GM12878 (cell line): ENCODE measurements at regions not wholly inside any gene's neighbourhood (a gene's known extent, or its start where the extent isn't known, plus 50 kb on each side); places are given as distances from the start of the nearest gene placed in this dataset.

Experiments
- CTCF ChIP-seq, 3 experiments: IDR thresholded peaks in 2 of 3; conservative IDR thresholded peaks in 1 of 3; 2 replicates each; pipeline ENCODE4 v1.5.1; 2011; ENCODE audit warnings: low read depth in 3 of 3, low read length in 3 of 3, mild to moderate bottlenecking in 3 of 3, control low read depth in 2 of 3, moderate library complexity in 2 of 3, inconsistent platforms in 1 of 3, mixed read lengths in 1 of 3; ENCODE audit not compliant: control insufficient read depth in 2 of 3, insufficient read depth in 1 of 3; ENCODE audit errors: extremely low read depth in 1 of 3
- FOS ChIP-seq: IDR thresholded peaks from 3 replicates; pipeline ENCODE4 v1.6.1; 2011; ENCODE audit warnings: borderline replicate concordance; ENCODE audit not compliant: insufficient read length; ENCODE audit errors: extremely low read depth
- NFIC ChIP-seq: IDR thresholded peaks from 2 replicates; pipeline ENCODE4 v1.6.1; 2012; ENCODE audit warnings: low read depth, mild to moderate bottlenecking, inconsistent platforms, low read length, moderate library complexity
- TCF12 ChIP-seq: IDR thresholded peaks from 2 replicates; pipeline ENCODE4 v1.6.1; 2011; ENCODE audit warnings: low read depth, mild to moderate bottlenecking, low read length
- ZBTB33 ChIP-seq: fragments of 450-650 bp; IDR thresholded peaks from 2 replicates; pipeline ENCODE4 v1.6.1; 2017; ENCODE audit warnings: mild to moderate bottlenecking

GRCh38 chr12:71219224-71219623 lies 61.4 kb upstream of the TSPAN8 start:
- no peak for TF ChIP-seq FOS
- no peak for TF ChIP-seq ZBTB33
- no peak for TF ChIP-seq NFIC
- no peak for TF ChIP-seq TCF12
- TF ChIP-seq CTCF (IDR thresholded peaks at IDR 0.05 in 2 of 3, conservative IDR thresholded peaks at IDR 0.05 in 1 of 3; ENCODE audit: control insufficient read depth in 2 of 3, extremely low read depth in 1 of 3, insufficient read depth in 1 of 3, low read depth in 3 of 3, low read length in 3 of 3): no peak
